A673 (cell line): ENCODE measurements at regions not wholly inside any gene's neighbourhood (a gene's known extent, or its start where the extent isn't known, plus 50 kb on each side); places are given as distances from the start of the nearest gene placed in this dataset.

ENCODE experiments used
- CTCF ChIP-seq: fragments of 300-800, 200-600 bp; sonication (generic); conservative IDR thresholded peaks from 2 replicates; pipeline ENCODE4 v1.5.1; 2017; ENCODE audit warnings: low read depth, mild to moderate bottlenecking, antibody characterized with exemption, low read length, moderate library complexity, mixed read lengths
- EZH2 ChIP-seq: fragments of 200-600 bp; sonication (generic); IDR thresholded peaks from 2 replicates; pipeline ENCODE4 v1.6.1; 2017; ENCODE audit warnings: borderline replicate concordance, low read depth, mild to moderate bottlenecking, mixed read lengths, antibody characterized with exemption, low read length; ENCODE audit not compliant: poor library complexity, severe bottlenecking

- no peak for TF ChIP-seq CTCF
- TF ChIP-seq EZH2: no peak
Observed at GRCh38 chr2:183937220-183937619, 661.1 kb upstream of the ZNF804A start.
